Heart left ventricle (tissue), 16 donors: ENCODE measurements at regions not wholly inside any gene's neighbourhood (a gene's known extent, or its start where the extent isn't known, plus 50 kb on each side); places are given as distances from the start of the nearest gene placed in this dataset.

Source experiments
- ATAC-seq, 4 donors: fragments of 200-7000 bp; cut with Tn5 transposase; one replicate each; pipeline ENCODE4 v1.9.1; 2020 to 2022; ENCODE audit warnings: moderate library complexity in 4 of 4, mild to moderate bottlenecking in 3 of 4, moderate number of reproducible peaks in 1 of 4
- DNase-seq, 5 donors: peaks; one replicate each; pipeline ENCODE4 v3.0.0-alpha.2; 2020
- H3K27ac ChIP-seq, 12 donors: fragments of 200-600 bp; sonication (generic) in 4 of 12; one replicate each; pipeline versions ENCODE4 v1.5.0 to v1.8.0; 2016 to 2022; ENCODE audit warnings: mild to moderate bottlenecking in 2 of 12
- H3K27me3 ChIP-seq, 9 donors: fragments of 200-600 bp; sonication (generic) in 2 of 9; one replicate each; pipeline versions ENCODE4 v1.5.1 to v1.8.0; 2016 to 2022; ENCODE audit warnings: mild to moderate bottlenecking in 3 of 9
- H3K36me3 ChIP-seq, 9 donors: fragments of 200-600 bp; sonication (generic) in 2 of 9; one replicate each; pipeline versions ENCODE4 v1.5.0 to v1.8.0; 2018 to 2022; ENCODE audit warnings: mild to moderate bottlenecking in 2 of 9
- H3K4me1 ChIP-seq, 12 donors: fragments of 200-600 bp; sonication (generic) in 4 of 12; one replicate each; pipeline versions ENCODE4 v1.5.0 to v1.8.0; 2016 to 2022; ENCODE audit warnings: mild to moderate bottlenecking in 3 of 12
- H3K4me3 ChIP-seq, 12 donors: fragments of 200-600 bp; sonication (generic) in 4 of 12; one replicate each; pipeline versions ENCODE4 v1.5.0 to v1.8.0; 2017 to 2022; ENCODE audit warnings: mild to moderate bottlenecking in 9 of 12, moderate library complexity in 4 of 12
- H3K9me3 ChIP-seq, 12 donors: fragments of 200-600 bp; sonication (generic) in 4 of 12; one replicate each; pipeline versions ENCODE4 v1.5.0 to v1.8.0; 2016 to 2022; ENCODE audit warnings: mild to moderate bottlenecking in 1 of 12
- POLR2A ChIP-seq, 2 donors: fragments of 450-650 bp; IDR thresholded peaks; one replicate each; pipeline ENCODE4 v1.6.1; 2017; ENCODE audit warnings: antibody characterized with exemption in 2 of 2, mild to moderate bottlenecking in 2 of 2, moderate library complexity in 2 of 2
- WGBS, 4 donors: extraction: QIAGEN DNeasy Blood & Tissue Kit in 2 of 4; methylation state at CpG; one replicate each; pipeline versions ENCODE4 v1.1.5 to v1.1.7; 2013 to 2018; 5-methylcytosine and 5-hydroxymethylcytosine counted together
- intact Hi-C, 10 donors: fragments of 100-400 bp; cut with DNase I; formaldehyde crosslinking; loops; one replicate each; pipeline versions ENCODE4 v1.11.1 to v1.14.2; 2022
- TF ChIP-seq, protein P1 (sequence below), 12 donors: fragments of 200-600 bp; sonication (generic) in 4 of 12; IDR thresholded peaks; one replicate each; pipeline versions ENCODE4 v1.5.0 to v1.8.0; 2018 to 2022; ENCODE audit warnings: antibody characterized with exemption in 12 of 12, mild to moderate bottlenecking in 5 of 12
- donor health status: ischemic (EF 13 %, LVEDD 7.1; RV severe dilation, severe dysfunction).
- donor health status: healthy with polysubstance abuse.
- donor health status: DM: no; HTN: yes; CAD: no.
- donor health status: DM: no; HTN: no; CAD: no.
- donor health status: ischemic (EF 25% LVEDD 6.9; RV normal size, moderate dysfunction).
- donor health status: ischemic (EF 25% LVEDD 5.7; RV mildly dilated, moderate dysfunction).
- donor health status: healthy.
- donor health status: DM: yes; HTN: yes; CAD: no.
- donor health status: ischemic (EF 35%, LVEDD 5.7; RV mildly dilated, moderate dysfunction).
- donor health status: nonischemic (EF 11% LVEDD 7.7; RV severe dilation, severe dysfunction).
- donor health status: DM: yes; HTN: yes; CAD: no.
- donor health status: PGD.
- donor health status: ischemic (EF 29% LVEDD 5.4; RV normal size, mild dysfunction).
- donor health status: nonischemic (EF 23%, LVEDD 6.1; RV moderate dilation, normal function).

DNA sequence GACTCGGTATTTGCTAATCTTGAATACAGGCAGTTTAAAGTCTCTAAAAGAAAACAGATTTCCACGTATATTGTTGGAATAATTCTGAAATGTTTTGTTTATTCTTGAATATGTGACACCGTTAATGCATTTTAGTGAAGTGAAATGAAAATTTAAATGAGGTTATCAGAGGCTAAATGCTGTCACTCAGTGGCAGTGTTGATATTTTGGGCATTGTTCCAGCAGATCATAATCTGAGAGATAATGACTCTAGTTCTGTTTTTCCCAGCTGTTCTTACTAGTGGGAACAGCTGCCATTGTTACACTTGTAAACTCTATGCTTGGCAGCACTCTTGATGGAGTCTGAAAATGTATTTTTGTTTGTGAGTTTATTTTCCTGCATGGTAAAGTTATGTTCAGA is 365.6 kb upstream of the SLC10A2 start:
- no peaks in the 10 kb centered on the region for H3K36me3 ChIP-seq
- H3K27me3 ChIP-seq: no peaks in the 10 kb centered on the region
- intact Hi-C loops: no loop called here
- no peak overlapping the region for H3K4me3 ChIP-seq
- no peaks in the 10 kb centered on the region for H3K4me1 ChIP-seq
- H3K27ac ChIP-seq: no peak overlapping the region
- WGBS, 4 donors: 43 to 58% (median 55%) methylated on average over 3 of the region's 3 CpGs
- TF ChIP-seq POLR2A (IDR thresholded peaks at IDR 0.05): no peak
- TF ChIP-seq, protein P1, sequence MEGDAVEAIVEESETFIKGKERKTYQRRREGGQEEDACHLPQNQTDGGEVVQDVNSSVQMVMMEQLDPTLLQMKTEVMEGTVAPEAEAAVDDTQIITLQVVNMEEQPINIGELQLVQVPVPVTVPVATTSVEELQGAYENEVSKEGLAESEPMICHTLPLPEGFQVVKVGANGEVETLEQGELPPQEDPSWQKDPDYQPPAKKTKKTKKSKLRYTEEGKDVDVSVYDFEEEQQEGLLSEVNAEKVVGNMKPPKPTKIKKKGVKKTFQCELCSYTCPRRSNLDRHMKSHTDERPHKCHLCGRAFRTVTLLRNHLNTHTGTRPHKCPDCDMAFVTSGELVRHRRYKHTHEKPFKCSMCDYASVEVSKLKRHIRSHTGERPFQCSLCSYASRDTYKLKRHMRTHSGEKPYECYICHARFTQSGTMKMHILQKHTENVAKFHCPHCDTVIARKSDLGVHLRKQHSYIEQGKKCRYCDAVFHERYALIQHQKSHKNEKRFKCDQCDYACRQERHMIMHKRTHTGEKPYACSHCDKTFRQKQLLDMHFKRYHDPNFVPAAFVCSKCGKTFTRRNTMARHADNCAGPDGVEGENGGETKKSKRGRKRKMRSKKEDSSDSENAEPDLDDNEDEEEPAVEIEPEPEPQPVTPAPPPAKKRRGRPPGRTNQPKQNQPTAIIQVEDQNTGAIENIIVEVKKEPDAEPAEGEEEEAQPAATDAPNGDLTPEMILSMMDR (IDR thresholded peaks at IDR 0.05): no peak
- DNase-seq: no peak
- ATAC-seq: no peak
- H3K9me3 ChIP-seq: peaks cover 0 to 20% (median 0%) of the 10 kb centered on the region in 12 donors

DNA sequence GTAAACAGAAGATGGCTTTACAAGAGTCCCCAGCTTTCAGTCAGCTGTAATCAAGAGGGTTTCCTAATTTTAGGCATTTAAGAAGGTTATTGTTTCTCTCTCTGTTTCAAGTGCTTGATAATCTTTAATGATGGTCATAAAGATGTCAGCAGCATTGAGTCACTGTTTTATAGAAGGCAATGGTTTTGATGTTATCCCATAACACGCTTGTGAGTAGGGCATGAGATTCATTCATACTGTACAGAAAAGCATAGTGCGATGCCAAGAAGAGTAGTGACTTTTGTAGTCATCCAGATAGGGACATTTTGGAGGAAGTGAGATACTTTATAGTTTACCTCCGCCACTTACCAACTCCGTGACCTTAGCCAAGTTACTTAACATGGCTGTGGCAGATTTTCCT is 364.2 kb upstream of the SLC10A2 start:
- Histone ChIP-seq H3K27ac (no peak overlapping the region), H3K4me3 (no peak overlapping the region), H3K4me1 (no peaks in the 10 kb centered on the region), H3K9me3 (peaks cover 0 to 20% (median 0%) of the 10 kb centered on the region in 12 donors), H3K27me3 (no peaks in the 10 kb centered on the region), H3K36me3 (no peaks in the 10 kb centered on the region)
- ATAC-seq (no peak), DNase-seq (no peak)
- 81 to 92% (median 91%) methylated on average over 4 of the region's 4 CpGs for WGBS, 4 donors
- intact Hi-C loops: no loop called here
- TF ChIP-seq POLR2A (IDR thresholded peaks at IDR 0.05): no peak
- TF ChIP-seq, protein P1 (IDR thresholded peaks at IDR 0.05): no peak

DNA sequence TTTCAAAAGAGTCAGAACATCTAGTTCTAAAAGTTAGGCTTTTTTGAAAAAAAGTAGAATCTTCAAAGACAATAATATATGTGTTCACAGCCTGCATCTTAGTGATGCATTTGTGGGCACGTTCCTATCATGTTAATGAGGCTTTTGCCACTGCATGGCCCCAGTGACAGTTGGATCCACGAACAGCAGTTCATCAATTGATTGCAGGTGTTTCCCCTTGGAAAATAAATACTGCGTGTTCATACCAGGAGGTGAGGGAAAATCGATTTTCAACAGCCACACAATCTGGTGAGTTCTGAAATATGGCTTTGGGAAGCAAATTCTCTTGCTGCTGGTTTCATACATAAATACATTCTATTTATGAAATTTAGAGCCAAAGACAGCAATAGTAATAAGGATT is 343.8 kb upstream of the SLC10A2 start:
- Histone ChIP-seq H3K9me3 (no peaks in the 10 kb centered on the region), H3K36me3 (no peaks in the 10 kb centered on the region), H3K27ac (no peak overlapping the region), H3K4me3 (no peak overlapping the region), H3K27me3 (no peaks in the 10 kb centered on the region), H3K4me1 (no peaks in the 10 kb centered on the region)
- 49 to 74% (median 70%) methylated on average over 4 of the region's 4 CpGs for WGBS, 4 donors
- intact Hi-C loops: no loop called here
- ATAC-seq (no peak), DNase-seq (no peak)
- no peak for TF ChIP-seq POLR2A (IDR thresholded peaks at IDR 0.05)
- TF ChIP-seq, protein P1 (IDR thresholded peaks at IDR 0.05): no peak

DNA sequence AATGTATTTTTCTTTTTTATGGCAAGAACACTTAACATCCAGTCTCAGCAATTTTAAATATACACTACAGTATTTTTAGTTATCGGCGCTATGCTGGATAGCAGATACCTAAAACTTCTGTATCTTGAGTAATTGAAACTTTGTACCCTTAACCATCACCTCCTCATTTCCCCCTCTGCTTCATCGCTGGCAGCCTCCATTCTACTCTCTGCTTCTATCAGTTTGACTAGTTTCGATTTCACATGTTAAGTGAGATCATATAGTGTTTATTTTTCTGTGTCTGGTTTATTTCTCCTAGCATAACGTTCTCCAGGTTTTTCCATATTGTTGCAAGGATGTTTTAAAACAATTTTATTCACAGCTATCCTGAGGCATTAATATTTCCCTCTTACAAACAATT is 340.8 kb upstream of the SLC10A2 start:
- no peaks in the 10 kb centered on the region for H3K36me3 ChIP-seq
- no peaks in the 10 kb centered on the region for H3K4me1 ChIP-seq
- WGBS, 4 donors: 80 to 84% (median 81%) methylated on average over 5 of the region's 5 CpGs
- no peak for ATAC-seq
- H3K27me3 ChIP-seq: no peaks in the 10 kb centered on the region
- no peak overlapping the region for H3K27ac ChIP-seq
- TF ChIP-seq, protein P1 (IDR thresholded peaks at IDR 0.05): no peak
- no peak for TF ChIP-seq POLR2A (IDR thresholded peaks at IDR 0.05)
- DNase-seq: no peak
- no peaks in the 10 kb centered on the region for H3K9me3 ChIP-seq
- intact Hi-C loops: no loop called here
- H3K4me3 ChIP-seq: no peak overlapping the region
